CD4-positive, alpha-beta T cell treated with Interleukin-6 for 4 hours (primary cell): ENCODE measurements at regions not wholly inside any gene's neighbourhood (a gene's known extent, or its start where the extent isn't known, plus 50 kb on each side); places are given as distances from the start of the nearest gene placed in this dataset.
"Not testable (repeated sequence)": the region's sequence is repeated elsewhere in the genome, so short reads cannot be mapped to it uniquely, and the experiment has no call there.

Source experiments
- DNase-seq: peaks from one replicate; pipeline ENCODE4 v3.0.0-alpha.2; 2020; ENCODE audit warnings: mixed read lengths

DNA sequence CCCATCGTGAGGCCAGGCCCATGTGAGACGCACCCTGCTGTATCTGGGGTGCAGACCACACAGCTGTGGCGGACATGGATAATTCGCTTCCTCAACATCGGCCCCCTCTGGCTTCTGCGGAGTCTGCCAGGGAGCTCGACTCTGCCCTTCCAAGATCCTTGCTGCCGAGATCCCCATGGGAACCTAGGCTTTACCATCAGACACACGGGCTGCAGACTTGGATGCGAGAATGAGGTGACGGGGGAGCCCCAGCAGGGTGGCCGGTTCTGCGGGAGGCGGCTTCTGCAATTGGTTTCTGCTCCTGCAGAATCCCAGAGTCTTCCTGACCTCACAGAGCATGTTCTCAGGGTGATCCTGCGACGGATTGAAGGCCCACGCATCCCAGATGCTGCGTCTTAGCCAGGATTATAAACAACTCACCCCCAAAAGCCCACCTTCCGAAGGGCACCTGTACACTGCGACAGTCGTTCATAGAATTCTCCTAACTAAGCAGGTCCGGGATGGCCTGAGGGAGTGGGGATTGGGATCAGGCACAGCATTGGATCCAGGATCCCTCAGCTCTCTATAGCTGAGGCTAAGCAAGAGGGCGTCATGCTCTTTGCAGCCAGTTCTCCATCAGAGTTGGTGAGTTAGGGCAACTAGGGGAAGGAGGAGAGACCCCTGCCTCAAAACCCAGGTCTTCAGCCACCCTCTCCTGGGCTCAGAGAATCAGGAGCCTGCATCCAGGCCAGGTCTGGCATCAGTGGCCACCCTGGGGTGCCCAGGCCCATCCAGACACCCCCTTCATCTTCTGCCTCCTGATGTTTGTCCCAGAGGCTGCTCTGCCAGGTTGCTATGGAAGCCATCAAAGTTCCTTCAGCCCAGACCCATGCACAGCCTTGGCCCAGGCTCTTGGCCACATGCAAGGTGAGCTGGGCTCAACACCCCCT is 74.7 kb upstream of the SNTG2 start:
- no peak for DNase-seq

DNA sequence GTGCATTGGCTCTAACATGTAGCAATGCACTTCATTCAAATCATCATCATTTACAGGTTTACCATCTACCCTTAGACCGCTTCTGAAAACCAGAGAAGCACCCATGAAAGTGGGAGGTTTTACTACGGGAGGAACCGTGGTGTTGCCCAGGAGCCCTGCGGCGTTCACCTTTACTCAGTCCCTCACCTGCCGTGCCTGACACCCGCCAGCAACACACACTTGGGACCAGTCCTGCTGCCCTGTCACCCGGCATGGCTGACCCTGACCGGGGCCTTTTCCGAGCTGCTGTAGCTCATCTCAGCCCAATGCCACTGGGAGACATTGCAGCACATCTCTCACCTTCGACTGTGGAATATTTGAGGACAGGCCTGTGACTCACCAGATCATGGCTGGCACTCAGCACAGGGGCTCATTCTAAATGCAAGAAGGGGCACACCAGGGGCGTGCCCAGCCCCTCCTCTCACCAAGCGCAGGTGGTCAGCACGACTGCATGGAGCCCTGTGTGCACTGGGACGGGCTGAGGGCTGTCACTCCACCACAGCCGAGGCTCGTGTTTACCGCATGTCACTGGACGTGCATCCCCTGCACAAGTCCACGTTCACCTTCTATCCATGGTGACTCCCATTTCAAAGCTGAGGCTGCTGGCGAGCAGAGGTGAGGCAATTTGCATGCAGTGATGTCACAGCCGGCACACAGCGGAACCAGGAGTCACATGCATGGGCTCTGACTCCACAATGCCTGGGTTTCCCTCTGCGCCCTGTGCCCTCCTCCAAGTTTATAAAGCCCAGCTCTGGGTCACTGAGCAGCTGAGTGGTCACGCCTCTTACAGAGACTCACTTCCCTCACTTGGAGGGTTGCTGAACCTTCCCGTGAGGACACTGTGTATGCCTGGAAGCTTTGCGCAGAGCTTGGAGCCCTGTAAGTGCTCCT is 76.7 kb upstream of the SNTG2 start:
- no peak for DNase-seq

DNA sequence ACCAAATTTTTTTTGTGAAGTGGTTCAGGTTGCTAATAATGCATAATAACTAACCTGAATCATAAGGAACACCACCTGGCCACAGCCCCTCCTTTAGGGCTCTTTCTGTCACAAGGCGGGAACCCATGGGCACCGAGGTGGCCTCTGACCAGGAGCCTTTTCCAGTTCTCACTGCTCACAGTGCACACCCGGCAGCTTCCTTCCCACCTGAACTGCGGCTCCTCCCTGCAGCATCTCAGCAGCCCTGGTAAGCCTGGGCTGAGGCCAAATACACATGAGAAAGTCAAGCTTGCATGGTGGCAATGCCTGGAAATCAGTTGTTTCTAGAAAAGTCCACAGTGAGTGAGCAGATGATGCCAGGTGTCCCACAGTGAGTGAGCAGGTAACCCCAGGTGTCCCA is 77.6 kb upstream of the SNTG2 start:
- no peak for DNase-seq

DNA sequence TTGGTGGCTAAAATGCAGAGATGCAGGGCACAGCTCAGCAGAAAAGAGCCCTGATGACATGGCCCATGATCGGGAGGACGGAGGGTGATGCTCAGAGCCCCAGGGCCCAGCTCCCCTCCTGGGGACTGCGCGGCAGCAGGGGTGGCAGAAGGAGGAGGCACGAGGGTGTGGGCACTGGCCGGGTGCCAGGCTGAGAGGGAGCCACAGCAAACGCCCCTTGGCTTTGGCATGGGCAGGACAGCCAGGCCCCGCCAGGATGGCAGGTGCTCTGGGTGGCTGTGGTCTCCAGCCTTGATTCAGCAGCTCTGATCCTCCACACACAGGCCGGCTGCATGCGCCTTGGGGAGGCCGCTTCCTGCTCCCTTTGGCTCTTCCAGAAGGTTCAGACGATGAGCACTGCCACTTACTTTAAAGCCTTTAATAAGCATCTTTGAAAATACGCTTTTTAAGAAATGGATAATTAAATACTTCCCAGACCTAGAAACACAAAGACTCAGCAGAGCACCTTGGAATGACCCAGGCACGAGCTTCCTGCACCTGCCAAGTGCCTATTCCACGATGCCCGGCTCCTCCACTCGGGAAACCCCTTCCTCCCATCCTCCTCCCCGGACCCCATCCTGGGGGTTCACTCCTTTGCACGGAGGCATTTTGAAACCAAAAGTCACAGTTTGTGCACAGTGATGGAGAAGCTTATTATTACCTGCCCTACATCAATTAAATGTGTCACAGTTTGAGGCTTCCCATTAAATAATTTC is 78.5 kb upstream of the SNTG2 start:
- no peak for DNase-seq

DNA sequence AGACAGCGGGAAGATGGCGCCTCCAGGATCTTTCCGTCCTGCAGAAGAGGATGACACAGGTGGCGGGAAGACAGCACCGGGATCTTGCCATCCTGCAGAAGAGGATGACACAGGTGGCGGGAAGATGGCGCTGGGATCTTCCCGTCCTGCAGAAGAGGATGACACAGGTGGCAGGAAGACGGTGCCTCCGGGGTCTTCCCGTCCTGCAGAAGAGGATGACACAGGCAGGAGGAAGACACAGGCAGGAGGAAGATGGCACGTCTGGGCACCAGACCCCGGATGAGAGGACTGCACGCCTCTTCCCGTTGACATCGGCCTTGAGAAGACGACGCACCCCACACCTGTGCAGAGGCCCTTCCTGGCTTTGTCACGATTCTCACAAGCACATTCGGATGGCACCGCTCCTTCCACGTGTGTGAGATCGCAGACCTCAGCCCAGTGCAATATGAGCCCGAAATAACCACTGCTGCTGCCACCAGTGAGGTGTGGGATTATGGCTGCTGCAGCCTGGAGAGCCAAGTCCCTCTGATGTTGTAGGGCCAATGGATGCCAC is 79.4 kb upstream of the SNTG2 start:
- no peak for DNase-seq

DNA sequence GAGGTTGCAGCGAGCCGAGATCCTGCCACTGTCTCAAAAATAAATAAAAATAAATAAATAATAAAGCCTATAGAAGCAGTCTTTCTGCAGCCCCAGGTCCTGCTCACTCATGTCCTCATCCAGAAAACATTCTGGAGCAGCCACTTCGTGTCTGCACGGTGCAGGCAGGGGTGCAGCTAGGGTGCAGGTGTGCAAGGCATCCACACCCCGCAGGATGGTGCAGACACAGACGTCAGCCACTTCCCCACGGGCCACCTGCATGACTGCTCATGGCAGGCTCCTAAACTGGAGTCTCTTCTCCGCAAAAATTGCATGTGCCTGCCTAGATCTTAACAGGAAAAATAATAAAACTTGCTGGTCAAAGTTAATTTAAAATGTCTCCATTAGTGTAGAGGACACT is 80.2 kb upstream of the SNTG2 start:
- no peak for DNase-seq

DNA sequence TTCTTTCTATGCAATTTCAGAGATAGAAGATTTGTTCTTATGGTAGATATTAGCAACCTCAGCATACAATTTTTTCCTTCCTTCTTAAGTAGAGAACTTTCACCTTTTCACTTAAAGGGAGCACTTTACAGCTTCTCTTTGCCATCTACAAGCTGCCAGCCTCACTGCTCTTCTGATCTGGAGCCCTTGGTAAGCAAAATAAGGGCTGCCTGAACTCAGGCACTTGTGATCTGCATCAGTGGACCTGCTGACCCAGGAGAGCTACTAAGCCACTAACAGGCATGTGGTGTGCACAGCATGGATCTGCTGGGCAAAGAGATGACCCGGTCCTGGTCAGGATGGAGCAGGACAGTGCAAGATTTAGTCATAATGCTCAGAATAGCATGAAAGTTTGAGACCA is 80.8 kb upstream of the SNTG2 start:
- no peak for DNase-seq

DNA sequence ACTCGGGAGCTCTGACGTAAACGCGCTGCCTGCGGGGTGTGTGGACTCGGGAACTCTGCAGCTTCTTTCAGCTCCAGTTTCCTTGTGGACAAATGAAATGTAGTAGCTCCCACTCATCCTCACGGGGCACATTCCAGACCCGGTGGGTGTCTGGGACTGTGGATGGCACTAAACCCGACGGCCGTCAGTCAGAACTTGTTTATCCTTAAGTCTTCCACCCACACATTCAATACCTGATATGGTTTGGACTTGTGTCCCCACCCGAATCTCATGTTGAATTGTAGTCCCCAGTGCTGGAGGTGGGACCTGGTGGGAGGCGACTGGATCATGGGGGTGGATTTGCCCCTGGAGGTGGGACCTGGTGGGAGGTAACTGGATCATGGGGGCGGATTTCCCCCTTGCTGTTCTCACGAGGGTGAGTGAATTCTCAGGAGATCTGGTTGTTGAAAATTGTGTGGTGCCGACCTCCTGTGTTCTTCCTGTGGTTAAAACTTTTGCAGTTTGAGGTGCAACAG is 81.2 kb upstream of the SNTG2 start:
- no peak for DNase-seq

DNA sequence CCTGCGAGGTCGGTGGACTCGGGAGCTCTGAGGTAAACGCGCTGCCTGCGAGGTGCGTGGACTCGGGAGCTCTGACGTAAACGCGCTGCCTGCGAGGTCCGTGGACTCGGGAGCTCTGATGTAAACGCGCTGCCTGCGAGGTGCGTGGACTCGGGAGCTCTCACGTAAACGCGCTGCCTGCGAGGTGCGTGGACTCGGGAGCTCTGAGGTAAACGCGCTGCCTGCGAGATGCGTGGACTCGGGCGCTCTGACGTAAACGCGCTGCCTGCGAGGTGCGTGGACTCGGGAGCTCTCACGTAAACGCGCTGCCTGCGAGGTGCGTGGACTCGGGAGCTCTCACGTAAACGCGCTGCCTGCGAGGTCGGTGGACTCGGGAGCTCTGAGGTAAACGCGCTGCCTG is 81.8 kb upstream of the SNTG2 start:
- DNase-seq = not testable (repeated sequence)

DNA sequence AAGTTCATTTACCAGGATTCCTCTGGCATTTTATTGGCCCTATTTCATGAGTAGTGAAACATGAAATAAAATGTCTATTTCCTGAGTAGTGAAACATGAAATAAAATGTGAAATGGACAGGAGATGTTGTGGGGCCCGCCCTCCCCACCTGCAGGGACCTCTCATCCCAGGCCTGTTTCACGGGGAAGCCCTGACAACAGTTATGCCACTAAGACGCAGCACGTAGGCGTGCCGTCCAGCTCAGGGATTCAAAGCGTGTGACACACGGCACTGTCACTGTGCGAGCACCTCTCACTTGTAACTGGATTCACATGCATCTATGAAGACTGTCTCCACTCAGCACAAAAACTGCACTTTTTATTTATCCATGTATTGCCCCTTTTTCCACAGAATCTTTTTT is 83.4 kb upstream of the SNTG2 start:
- DNase-seq = no peak

DNA sequence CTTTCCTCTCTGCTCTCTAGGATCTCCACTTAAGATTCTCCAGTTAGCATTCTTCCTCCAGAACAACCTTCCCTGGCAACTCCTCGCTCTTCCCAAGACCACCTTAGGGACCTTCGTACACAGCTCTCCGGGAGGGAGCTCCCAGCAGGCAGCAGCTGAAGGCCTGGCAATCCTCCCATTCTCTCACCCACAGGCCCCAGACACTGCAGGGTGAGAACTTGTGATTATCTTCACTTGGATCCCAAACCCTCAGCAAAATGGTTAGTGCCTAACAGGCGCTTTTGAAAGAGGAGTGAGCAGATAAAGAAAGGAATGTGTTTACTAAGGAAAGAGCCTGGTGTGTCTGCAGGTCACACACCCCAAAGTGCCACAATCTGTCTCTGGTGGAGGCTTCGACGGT is 83.8 kb upstream of the SNTG2 start:
- no peak for DNase-seq

DNA sequence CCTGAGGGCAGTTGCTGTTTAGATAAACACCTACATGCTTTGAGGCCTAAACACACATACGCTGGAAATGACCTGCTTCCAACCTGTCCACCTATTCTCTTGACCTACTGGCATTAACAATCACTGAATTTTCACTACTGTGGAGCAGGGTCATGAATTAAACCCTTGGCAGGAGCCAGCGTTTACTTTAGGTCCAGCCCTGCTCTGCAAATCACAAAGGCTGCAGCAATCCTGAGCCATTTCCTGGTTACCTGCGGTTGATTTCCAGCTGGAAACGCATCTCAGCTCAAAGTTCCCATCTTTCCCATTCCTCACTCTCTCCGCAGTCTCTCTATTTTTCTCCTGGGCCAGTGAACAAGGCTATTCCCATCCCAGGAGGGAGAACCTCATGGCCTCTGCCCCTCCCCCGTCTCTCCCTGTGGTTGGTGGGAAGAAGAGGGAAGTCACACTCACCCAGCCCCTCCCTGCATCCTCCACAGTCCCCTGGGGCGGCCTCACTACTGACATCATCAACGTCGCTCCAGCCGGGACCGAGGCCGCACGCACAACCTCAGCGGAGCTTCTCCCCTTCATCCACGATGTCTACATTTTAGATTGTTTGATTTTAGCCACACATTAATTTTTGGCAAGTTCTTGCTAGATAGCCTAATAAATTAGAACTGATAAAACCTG is 84.5 kb upstream of the SNTG2 start:
- no peak for DNase-seq

DNA sequence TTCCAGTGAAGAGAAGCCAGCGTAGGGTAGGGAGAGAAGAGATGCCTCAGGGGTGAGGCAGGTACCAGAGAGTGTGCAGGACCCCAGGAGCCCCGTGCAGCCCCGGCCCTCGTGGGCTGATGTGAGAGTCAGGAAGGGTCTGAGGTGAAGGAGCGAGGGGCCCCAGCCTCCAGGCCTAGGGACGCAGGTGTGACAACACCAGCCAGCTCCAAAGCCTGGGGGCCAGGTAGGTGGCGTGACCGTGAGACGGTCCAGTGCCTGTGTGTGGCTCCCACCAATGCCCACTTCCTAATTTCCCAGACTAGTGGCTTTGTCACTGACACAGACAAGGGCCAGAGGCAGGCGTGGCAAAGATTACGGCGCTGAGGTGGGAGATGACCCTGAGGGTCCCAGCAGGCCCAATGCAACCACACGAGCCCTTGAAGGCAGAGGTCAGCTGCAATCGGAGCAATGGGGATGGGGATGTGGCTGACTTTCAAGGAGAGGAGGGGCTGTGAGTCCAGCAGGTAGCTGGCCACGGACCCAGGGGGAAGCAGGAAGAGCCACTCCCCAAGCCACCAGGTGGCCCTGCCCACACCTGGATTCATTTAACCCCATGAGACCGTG is 86.0 kb upstream of the SNTG2 start:
- no peak for DNase-seq

DNA sequence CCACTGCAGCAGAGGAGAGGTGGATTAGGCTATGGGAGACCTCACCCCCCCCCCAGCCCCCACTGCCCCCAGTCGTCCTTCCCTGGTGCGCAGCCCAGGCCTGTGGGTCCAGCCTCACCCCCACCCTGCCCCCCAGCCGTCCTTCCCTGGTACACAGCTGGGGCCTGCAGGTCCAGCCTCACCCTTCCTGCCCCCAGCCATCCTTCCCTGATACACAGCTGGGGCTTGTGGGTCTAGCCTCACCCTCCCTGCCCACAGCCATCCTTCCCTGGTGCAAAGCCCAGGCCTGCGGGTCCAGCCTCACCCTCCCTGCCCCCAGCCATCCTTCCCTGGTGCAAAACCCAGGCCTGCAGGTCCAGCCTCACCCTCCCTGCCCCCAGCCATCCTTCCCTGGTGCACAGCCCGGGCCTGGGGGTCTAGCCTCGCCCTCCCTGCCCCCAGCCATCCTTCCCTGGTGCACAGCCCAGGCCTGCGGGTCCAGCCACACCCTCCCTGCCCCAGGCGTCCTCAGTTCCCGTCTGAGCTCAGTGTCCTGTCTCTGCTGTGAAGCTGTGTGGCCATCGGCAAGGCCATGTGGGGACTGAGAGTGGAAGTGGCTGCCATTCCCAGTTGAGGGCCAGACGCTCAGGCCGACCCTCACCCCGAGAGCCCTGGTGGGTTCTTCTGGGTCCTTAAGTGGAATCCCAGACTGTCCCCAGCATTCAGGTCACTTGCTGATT is 86.8 kb upstream of the SNTG2 start:
- DNase-seq = no peak

DNA sequence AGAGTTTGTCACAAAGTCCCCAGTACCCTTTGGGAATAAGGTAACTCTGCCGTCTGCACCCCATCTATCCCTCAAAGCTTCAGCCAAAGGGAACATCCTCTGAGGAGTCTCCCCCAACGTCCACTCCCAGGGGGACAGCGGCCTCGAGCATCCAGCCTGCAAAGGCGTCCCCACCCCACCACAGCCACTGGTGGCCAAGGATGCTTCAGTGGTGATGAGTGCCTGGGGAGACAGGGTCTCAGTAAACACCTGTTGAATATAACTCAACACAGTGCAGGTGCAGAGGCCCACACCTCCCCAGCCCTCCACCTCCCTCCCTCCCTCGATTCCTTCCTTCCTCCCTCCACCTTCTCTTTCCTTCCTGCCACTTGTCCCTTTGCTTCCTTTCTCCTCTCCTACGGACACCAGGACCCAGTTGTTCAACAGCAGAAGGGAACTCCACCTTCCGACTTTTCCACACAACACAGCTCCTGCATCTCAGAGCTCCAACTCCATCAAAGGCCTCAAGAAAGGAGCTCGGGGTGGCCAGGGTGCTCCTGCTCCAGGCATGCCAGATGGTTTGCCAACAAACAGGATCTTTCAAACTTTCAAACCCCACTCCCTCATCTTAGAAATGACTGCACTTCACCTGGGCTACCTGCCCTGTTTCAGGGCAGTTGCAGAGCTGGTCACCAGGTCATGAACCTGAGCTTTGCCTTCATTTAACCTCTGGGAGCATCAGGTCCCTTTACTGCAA is 87.8 kb upstream of the SNTG2 start:
- DNase-seq = no peak

DNA sequence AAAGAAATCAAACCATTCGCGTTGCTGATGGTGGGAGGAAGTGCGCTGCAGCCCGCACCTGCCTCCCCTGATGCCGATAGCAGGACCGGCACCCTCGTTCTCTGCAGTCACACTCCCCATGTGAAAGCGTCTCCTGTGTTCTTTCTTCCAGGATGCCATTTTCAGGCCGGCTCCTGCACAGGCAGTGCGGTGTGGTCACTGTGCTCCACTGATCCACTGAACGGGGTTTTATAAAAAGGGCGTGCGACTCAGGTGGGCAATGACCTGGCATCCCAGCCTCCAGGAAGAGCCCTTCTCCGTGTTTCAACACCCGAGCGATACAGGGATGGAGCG is 88.3 kb upstream of the SNTG2 start:
- no peak for DNase-seq

DNA sequence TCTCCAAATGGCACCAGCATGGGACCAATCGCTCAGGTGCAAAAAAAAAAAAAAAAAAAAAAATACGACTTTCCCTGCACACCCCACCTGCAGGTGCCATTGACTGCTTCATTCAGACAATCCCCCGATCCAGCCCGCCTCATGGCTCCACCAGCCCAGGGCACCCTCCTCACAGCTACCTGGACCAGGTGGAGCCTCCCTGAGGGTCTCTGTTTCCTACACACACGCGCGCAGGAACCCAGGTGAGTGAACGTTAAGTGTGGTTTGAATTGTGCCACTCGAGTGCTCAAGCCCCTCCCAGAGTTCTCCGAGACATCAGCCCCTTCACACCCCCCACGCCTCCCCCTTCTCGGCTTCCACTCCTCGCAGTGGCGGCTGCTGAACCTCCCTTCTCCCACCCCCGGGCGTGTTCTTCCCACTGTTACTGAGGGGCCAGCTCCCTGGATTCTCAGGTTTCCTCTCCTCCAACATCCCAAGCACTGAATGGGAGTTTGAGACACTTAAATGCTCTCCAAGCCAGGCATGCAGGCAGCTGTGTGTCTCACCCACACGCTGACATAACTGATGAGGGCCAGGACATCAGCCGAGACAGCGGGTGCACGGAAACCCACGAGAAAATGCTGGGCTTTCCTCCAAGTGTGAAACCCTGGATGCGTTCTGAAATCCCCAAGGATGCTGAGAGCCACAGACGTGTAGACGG is 88.8 kb upstream of the SNTG2 start:
- DNase-seq = no peak

DNA sequence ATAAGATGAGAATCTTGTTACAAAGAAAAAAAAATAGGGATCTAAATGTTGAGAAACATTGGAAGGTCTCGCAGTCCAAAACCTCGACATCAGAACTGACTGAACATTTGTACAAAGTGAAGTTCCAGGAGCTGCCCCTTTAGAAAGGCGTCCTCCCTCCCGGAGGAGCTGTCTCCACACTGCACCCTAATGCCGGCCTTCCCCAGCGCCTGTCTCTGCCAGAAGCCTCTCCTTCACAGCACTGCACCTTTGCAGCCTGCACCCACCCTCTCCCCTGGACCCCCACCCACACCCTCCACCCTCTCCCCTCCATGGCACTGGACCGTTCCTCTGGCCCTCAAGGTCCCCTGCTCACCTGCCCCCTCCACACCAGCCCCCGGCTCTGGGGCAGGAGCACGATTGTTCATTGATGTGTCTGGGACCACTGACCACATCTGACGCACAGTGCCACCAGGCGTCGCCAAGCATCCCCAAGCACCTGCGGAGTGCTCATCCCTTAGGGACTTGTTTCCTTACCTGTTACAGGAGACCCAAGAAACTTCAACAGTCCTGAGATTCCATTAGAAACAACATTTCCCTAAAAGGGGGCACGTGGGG is 90.3 kb upstream of the SNTG2 start:
- no peak for DNase-seq

DNA sequence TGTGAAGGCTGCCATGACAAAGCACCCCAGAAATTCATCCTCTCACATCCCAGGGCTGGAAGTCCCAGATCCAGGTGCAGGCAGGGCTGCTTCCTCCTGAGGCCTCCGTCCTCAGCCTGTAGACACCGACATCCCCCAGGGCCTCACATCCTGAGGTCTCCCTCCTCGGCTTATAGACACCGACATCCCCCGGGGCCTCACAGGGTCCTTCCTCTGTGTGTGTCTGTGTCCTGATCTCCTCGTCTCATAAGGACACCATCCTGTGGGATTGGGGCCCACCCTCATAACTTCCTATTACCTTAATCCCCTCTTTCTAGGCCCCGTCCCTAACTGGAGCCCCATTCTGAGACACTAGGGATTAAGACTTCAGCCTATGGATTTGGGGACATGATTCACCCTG is 92.0 kb upstream of the SNTG2 start:
- no peak for DNase-seq
